NCI-H226 (cell line): ENCODE measurements at regions not wholly inside any gene's neighbourhood (a gene's known extent, or its start where the extent isn't known, plus 50 kb on each side); places are given as distances from the start of the nearest gene placed in this dataset.
"Not testable (repeated sequence)": the region's sequence is repeated elsewhere in the genome, so short reads cannot be mapped to it uniquely, and the experiment has no call there.

ENCODE experiments used
- DNase-seq: peaks from one replicate; pipeline ENCODE4 v3.0.0-alpha.2; 2015

DNA sequence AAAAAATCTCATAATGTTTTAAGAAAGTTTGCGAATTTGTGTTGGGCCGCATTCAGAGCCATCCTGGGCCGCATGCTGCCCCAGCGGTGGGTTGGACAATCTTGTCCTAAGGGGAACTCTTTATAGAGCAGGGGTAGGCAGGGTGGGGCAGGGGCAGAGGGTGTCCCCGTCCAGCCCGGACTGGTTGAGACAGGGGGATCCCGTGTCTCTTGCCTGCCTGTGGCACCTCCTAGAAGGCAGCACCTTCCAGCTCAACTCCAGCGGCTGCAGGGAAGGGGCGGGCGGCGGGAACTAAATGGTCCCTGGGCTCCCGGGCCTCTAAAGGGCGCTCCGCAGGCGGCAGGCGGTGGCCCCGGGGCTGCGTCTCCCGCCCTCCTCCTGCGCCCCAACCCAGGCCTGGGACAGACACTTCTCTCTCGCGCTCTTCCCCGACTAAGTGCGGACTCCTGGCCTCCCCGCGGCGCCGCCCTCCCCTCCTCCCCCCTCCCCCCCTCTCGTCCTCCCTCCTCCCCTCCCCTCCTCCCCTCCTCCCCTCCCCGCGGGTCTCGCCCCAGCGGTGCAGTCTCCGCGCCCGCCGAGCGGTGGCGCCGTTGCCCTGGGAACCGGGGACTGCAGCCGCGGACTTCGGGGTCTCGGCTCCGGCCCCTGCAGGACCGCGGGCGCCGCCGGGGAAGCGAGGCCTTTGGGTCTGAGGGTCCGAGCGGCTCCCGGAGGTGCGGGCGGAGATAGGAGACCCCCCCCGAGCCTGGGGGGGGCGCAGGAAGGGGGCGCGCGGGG lies 132.6 kb downstream of the MRPL36 start:
- no peak for DNase-seq

DNA sequence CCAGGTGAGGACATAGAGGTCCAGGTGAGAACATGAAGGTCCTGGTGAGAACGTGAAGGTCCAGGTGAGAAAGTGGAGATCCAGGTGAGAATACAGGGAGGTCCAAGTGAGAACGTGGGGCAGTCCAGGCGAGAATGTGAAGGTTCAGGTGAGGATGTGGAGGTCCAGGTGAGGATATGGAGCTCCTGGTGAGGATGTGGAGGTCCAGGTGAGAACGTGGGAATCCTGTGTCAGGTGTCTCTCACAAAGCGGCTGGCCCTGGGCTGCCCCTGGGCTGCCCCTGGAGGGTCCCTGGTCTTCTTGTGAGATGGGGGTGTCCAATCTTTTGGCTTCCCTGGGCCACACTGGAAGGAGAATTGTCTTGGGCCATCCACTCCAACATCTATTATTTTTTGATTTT lies 133.4 kb downstream of the MRPL36 start:
- DNase-seq = no peak

DNA sequence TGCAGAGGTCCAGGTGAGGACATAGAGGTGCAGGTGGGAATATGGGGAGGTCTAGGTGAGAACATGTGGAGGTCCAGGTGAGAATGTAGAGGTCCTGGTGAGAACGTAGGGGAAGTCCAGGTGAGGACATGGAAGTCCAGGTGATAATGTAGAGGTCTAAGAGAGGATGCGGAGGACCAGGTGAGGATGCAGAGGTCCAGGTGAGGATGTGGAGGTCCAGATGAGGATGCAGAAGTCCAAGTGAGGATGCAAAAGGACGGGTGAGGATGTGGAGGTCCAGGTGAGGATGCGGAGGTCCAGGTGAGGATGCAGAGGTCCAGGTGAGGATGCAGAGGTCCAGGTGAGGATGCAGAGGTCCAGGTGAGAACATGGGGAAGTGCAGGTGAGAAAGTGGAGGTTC lies 133.8 kb downstream of the MRPL36 start:
- DNase-seq = no peak

DNA sequence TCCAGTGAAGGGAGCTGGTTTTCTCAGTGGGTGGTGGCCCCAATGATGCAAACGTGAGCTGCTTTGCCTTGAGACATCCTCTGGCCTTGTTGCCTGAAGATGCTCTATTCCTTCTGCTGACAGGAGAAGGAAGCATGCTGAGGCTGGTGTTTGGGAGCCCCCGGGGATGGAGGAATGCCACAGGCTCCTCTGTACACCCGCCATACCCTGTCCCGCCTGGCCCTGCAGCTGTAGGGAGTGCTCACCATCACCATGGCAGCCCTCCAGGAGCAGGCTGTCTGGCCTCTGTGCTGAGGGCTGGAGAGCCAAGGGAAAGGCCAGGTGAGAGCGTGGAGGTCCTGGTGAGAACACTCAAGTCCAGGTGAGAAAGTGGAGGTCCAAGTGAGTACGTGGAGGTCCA lies 134.4 kb downstream of the MRPL36 start:
- no peak for DNase-seq

DNA sequence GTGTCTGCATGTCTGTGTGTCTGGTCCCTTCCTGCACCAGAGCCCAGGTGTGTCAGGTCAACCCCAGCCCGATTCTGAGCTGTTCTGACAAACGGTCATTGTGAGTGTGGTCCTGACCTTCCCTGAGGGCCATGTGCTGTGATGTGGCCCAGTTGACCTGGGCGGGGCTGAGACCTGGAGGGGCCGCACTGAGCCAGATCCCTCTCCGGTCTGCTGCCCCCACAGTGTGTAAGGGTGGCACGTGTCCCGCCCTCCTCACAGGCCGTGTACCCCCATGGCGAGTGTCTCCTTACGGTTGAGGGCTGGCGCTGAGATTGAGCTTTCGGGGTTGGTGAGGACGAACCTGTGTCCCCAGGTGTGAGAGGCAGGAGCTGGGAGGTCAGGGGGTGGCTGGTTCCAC lies 136.5 kb downstream of the MRPL36 start:
- DNase-seq = no peak

DNA sequence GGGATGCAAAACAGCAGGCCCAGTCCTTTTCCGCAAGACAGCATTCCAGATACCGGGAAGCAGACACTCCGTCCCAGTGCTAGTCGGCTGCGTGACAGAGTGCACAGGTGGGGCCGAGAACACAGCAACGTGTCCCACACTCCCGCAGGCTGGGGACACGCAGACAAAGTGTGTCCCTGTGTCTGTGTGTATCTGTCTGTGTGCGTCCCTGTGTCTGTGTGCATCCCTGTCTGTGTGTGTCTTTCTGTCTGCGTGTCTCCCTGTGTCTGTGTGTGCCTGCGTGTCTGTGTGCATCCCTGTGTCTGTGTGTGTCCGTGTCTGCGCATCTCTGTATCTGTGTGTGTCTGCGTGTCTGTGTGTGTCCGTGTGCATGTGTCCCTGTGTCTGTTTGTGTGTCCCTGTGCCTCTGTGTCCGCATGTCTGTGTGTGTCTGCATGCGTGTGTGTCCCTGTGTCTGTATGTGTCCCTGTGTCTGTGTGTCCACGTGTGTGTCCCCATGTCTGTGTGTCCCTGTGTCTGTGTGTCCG lies 137.0 kb downstream of the MRPL36 start:
- no peak for DNase-seq

DNA sequence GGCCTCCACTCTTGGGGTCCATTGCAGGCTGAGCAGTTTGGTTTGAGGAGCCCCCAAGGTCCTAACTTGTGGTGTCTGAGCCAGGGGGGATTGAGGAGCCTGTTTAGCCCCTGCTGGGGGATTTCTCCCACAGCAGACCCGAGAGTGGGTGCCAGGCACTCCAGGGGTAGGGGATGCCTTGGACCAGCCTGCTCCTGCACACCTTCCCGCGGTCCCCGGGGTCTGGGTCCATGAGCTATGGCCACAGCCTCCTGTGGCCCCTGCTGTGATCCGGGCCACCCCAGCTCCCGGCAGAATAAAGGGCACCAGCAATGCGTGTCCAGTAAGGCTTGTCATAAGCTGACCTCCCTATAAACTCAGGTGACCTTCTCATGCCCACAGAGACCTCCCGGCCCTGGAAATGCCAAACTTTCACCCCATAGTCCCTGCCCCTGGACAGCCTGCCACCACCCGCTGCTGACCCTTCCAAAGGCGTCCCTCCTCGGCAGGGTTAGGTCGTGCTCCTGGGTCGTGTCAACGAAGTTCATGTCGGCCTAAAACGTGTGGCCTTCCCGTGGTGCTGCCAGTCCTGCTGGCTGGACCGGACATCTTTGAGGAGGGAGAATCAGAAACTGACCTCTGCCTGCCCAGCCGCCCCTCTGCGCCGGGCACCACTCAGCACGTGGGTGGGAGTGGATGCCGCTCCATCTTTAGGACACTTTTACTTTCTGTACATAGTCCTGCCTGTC lies 137.6 kb downstream of the MRPL36 start:
- DNase-seq = no peak

DNA sequence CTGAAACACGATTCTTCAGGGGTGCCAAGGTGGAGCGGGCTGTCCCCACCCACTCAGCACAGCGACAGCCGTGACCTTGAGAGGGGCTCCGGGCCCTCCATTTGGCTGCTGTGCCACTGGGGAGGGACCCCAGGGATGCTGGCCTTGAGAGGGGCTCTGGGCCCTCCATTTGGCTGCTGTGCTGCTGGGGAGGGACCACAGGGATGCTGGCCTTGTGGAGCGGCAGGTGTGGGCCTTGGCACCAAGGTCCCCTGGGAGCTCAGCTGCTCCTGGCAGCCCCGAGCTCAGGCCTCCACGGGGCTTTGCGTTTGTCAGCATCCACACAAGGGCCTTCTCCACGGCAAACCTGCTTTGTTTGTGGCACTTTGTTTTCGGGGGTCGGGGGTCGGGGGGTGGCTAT lies 137.6 kb upstream of the LPCAT1 start:
- DNase-seq = no peak

DNA sequence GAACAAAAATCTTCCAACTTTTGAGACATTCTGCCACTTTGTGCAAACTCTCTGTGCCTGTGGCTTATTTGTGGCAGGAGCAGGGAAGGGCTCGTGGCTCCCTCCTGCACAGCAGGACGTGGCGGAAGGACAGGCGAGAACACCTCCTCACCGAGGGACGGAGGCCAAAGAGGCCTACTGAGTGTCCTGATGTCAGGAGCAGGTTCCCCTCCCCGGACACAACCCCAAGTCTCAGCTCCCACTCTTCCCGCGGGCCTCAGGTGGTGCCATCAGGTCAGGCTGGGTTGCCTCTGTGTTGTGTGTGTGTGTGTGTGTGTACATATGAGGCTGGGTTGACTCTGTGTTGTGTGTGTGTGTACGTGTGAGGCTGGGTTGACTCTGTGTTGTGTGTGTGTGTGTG lies 136.8 kb upstream of the LPCAT1 start:
- no peak for DNase-seq

DNA sequence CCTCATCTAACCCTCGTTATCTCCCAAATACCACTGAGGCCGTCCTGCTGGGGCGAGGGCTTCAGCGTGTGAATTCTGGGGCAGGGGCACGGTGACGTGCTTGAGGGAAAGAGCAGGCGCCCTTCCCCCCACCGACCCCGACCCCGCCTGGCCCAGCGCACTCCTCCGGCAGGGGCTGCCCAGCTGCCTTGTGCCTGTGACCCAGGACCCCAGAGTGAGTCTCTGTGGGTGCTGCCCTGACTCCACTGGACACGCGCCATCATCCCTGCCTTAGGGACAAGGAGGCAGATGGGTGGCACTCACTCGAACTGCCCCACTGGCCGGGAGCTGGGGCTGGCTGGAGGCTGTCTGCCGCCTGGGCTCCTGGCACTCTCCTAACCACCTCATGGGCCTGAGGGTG lies 136.2 kb upstream of the LPCAT1 start:
- DNase-seq = no peak

DNA sequence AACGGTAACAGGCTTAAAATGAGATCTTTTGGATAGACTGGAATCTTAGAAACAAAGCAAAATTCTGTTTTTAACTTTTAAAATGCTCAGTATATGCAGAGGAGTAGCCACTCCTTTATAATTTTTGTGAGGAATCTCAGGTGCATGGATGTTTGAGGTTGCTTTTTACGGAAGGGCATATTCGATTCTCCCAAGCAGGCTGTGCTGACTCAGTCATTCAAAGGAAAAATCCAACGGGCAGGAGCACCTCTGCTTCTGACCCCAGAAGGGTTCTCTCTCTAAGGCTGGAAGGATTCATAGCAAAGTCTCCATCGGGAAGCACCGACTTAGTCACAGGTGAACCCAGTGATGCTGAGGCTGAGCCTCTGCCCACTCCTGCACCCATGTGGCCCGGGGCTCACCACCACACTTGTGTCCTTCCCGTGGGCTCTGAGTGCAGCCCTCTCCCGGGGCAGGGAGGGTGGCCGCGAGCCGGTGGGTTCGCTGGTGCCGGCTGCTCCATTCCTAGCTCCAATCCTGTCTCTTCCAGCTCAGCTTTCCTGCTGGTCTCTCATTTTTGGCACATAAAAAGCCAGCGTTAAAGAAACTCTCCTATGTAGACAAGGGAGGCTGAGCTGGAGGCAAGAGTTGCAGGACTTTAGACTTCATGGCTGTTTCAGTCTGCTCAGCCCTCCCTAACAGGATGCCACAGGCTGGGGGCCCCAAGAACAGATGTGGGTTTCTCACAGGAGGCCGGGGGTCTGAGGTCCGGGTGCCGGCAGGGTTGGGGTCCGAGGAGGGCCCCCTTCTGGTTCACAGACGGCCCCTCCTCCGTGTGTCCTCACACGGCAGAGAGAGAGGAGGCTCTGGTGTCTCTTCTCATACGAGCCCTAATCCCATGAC lies 135.6 kb upstream of the LPCAT1 start:
- DNase-seq = no peak

DNA sequence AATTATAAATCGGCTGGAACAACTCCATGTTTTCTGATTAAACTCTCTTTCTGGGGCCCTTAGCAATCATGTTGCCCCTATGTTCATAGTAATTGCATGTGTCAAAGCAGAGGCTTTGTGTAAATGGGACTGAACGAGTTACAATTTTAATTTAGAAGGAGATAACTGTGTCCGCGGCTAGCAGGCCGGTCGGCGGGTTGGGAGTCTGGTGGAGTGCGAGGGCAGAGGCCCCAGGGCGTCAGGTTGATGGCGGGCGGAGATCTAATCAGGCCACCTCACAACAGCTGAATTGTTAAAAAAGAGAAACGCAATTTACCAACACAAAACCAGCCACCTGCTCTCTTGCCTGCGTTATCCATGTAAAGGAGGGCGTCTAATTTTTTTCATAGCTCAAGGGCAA lies 134.9 kb upstream of the LPCAT1 start:
- DNase-seq = no peak

DNA sequence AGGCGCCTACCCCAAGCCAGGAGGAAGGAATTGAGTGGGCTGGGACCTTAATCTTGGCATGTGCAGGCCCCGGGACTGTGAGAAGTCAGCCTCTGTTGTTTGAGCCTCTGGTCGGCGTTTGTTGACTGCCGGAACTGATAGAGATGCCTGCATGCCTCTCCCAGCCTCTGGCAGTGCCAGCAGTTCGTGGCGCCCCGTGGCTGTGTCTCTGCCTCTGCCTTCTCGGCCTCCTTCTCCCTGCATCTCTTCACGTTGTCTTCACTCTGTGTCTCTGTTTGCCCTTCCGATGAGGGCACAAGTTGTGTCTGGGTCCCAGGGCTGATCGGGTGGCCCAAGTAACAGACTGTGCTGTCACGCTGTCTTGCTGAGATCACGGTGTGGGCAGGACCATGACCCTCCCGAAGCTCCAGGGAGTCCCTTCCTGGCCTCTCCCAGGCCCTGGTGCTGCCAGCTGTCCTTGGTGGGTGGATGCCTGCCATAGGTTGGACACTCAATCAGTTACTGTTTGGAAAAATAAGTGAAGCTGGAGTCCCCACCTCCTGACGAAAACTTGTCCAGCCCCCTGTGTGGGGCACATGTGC lies 133.5 kb upstream of the LPCAT1 start:
- DNase-seq = no peak

DNA sequence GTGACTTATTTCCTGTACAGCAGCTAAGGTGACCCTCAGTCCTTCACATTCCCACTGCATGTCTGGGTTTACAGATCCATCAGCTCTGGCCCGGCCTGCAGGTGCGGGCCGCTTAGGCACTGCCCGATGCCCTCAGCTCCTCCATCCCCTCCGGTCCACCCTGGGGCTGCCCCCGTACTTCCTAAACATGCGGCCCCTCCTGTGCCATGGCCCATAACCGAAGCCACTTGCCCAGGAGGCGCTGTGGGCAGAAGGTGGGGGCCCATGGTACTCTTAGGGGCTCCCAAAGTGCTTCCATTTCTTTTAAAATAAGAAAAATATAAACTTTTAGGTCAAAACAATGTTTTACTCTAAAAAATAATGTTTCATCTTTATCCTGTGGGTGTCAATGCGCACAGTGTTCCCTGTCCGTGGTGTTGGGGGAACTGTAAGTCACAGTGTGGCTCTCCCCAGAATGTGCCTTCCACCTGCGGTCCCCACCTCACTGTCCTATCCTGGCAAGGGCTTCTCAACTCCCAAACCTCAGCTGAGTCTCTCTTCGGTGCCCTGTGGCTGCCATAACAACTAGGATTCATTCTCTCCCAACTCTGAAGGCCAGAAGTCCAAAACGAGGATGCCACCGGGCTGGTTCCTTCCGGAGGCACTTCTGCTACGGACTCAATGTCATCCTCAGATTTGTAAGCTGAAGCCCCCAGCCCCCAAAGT lies 132.7 kb upstream of the LPCAT1 start:
- DNase-seq = no peak

DNA sequence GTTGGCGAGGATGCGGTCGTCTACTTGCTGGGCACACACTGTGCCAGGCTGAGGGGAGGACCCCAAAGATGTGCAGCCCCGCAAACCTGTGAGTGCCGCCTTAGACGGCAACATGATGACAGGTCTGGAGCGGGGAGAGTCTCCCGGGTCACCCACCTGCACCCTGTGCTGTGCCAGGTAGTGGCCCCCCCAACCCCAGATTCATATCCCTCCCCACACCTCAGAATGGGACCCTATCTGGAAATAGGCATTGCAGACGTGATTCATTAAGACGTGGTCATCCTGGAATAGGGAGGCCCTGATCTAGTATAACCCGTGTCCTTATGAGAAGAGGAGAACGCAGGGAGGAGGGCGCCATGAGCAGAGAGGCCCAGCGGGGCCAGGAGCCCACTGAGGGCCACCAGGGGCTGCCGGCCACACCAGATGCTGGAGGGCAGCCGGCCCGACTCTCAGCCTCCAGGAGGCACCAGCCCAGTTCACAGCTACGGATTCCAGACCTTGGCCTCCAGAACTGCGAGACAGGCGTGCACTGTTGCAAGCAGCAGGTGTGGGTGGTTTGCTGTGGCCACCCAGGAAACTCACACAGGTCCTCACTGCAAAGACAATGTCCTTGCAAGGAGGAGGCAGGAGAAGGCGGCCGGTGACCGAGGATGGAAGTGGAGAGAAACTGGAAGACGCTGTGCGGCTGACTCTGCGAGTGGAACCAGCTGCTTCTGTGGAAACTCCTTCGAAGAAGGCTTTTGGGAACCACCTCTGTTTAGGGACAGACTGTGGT lies 131.9 kb upstream of the LPCAT1 start:
- DNase-seq = no peak

DNA sequence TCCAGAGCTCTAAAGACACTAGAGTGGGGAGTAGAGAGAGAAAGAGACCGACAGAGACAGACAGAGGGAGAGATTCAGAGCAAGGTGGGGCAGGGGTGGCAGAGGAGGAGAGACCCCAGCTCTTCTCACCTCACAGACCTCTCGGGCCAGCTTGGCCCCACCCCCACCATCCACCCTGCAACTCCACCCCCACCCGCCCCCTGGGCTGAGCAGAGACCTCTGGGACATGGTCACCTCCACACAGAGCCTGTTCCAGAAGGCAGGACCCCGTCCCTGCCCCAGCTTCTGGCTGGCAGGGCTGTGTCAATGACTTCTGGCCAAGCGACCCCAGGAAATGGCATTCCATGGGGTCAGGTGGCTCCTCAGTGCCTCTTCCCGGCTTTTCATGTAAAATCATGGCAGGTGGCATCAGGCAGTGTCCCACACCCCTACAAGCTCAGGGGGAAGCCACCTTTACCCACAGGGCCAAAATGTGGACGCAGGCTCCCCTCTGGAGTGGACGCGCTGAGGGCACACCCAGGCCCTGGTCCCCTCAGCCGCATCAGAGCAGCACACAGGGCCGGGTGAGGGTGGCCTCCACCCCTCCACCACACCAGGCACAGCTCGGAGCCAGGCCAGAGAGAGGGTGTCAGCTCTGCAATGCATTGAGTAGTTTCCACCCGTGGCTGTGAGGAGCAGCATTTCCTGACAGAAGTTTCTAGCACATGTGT lies 131.2 kb upstream of the LPCAT1 start:
- DNase-seq = no peak

DNA sequence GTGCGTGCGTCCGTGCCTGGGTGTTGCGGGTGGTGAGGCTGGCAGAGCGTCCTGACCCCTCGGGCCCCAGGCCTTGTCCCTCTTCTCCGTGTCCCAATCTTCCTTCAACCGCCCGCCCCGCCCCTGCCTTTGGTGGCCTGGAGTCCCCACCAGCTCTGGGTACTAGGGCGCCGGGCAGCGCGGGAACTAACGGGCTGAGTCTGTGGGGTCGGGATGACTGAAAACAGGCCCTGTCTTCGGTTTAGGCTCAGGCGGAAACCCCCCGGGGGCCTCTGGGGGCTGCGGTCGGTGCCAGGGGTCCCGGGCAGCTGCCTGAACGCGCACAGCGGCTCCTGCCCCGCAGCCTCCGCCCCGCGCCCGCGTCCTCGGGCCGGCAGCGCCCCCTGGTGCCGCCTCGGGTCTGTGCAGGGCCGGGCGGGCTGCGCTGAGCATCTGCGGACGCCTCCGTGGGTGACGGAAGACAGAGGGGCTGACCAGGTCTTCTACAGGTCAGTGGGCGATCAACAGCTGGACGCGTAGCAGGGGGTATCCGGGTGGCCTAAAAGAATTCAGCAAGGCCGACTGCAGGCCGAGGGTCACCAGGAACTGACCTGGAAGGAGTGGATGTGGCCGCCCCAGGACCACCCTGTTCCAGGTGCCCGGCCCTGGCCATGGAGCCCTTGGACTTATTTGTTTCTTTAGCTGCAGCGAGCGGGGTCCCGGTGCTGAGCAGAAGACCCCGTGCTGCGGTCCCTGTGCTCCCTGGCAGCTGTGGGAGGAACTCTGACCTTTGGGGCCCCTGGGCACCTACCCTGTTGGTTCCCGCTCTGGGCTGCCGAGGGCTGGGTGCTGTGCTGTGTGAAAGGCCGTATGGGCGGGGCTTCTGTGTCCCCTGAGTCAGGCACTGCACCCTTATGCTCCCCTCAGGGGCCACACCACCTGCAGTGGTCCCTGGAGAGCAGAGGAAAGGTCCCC lies 130.2 kb upstream of the LPCAT1 start:
- not testable (repeated sequence) for DNase-seq

DNA sequence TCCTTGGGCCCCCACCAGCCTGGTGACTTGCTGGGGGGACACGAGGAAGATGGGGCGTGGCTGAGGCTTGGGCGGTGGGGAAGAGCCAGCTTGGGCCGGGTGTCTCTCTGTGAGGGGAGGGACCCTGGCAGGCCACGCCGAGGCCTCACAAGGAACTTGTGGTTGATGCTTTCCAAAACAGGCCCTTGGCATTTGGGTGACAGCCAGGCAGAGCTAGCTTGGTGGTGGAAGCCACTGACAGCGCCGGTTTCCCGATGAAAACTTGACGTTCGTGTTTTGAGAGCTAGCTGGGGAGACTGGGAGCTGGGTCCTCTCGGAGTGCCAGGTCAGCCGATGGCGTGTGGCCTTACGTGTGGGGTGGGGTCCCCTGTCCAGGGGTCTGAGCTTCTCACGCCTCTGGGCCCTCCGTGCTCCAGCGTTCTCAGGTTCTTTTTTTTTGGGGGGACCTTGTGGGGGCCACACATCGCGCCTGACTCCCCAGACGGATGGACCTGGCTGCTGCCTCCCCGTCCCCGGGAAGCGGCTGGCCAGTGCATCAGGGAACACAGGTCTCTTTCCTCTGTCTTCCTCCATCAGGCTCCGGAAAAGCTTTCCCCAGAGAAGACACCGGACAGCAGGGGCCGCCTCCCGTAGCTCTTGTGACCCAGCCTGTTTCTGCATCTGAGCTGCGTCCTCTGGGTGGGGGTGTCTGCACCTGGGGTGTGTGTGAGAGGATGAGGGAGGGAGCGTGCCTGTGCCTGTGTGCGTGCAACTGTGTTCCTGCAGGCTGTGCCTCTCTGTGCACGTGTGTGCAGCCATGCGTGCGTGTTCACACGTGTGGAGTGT lies 129.3 kb upstream of the LPCAT1 start:
- no peak for DNase-seq
